ENCODE measurements at regions not wholly inside any gene's neighbourhood (a gene's known extent, or its start where the extent isn't known, plus 50 kb on each side); places are given as distances from the start of the nearest gene placed in this dataset.

DNA sequence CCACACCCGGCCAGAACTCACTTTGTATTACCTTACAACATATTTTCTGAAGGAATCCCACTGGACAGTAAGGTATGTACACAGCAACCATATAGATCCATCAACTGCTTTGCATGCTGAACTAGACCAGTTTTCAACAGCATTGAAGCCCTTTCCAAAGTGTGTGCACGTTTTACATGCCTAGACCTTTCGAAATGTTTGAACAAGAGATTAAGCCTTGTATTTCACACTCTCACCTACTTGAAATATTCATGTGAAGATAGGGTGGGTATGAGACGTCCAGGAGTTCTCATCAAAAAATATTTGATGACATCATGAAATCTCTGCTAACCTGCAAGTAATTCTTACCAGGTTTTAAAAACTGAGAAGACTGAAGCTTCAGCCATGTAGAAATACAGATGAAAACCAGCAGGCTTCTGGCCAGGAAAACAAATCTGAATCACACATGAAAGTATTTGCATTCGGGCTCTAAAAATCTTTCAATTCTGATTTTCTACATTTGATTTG is 387.0 kb upstream of the PSMD7 start:
- no peak overlapping the region for H2AFZ ChIP-seq (replicated peaks; ENCODE audit: low read length, poor library complexity)
- H2BK20ac ChIP-seq (ENCODE audit: low read depth, low read length) = no peak overlapping the region
- ChIA-PET CTCF (no interaction called here), POLR2A (ENCODE audit: unreplicated experiment) (no interaction called here)
- no peak overlapping the region for H3K27ac ChIP-seq (ENCODE audit: insufficient read depth, low read length)
- H3K4me1 ChIP-seq (ENCODE audit: control insufficient read depth, insufficient read depth, low read length) = no peaks in the 10 kb centered on the region
- no peaks in the 10 kb centered on the region for H4K20me1 ChIP-seq (ENCODE audit: insufficient read depth, low read length)
- no peak overlapping the region for H2BK5ac ChIP-seq (ENCODE audit: low read depth, low read length, poor library complexity, severe bottlenecking)
- no peaks in the 10 kb centered on the region for H3K36me3 ChIP-seq (ENCODE audit: control insufficient read depth, insufficient read depth, low read length)
- no peaks in the 10 kb centered on the region for H3K9me1 ChIP-seq (ENCODE audit: insufficient read depth, low read length)
- no peak for TF ChIP-seq SMC3 (IDR thresholded peaks at IDR 0.05; ENCODE audit: low read depth, low read length)
- TF ChIP-seq ELK1 (IDR thresholded peaks at IDR 0.05; ENCODE audit: borderline replicate concordance, low read depth, low read length) = no peak
- no peak for TF ChIP-seq CEBPB (IDR thresholded peaks at IDR 0.05; ENCODE audit: low read depth, low read length)
- TF ChIP-seq RFX5 (IDR thresholded peaks at IDR 0.05; ENCODE audit: low read depth, low read length) = no peak
- no peak for TF ChIP-seq BHLHE40 (IDR thresholded peaks at IDR 0.05; ENCODE audit: low read depth, low read length)
- no peak for TF ChIP-seq MAFK (IDR thresholded peaks at IDR 0.05; ENCODE audit: low read depth, low read length)
- TF ChIP-seq FOS (IDR thresholded peaks at IDR 0.05; ENCODE audit: low read depth, low read length) = no peak
- TF ChIP-seq, protein P1, sequence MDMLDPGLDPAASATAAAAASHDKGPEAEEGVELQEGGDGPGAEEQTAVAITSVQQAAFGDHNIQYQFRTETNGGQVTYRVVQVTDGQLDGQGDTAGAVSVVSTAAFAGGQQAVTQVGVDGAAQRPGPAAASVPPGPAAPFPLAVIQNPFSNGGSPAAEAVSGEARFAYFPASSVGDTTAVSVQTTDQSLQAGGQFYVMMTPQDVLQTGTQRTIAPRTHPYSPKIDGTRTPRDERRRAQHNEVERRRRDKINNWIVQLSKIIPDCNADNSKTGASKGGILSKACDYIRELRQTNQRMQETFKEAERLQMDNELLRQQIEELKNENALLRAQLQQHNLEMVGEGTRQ (IDR thresholded peaks at IDR 0.05; ENCODE audit: low read depth, low read length) = no peak
- TF ChIP-seq RCOR1 (IDR thresholded peaks at IDR 0.05; ENCODE audit: insufficient replicate concordance, low read length) = no peak
- no peak for TF ChIP-seq MXI1 (IDR thresholded peaks at IDR 0.05; ENCODE audit: borderline replicate concordance, low read depth, low read length)
- TF ChIP-seq CTCF (conservative IDR thresholded peaks at IDR 0.05; ENCODE audit: low read depth, low read length) = no peak
- TF ChIP-seq MAZ (IDR thresholded peaks at IDR 0.05; ENCODE audit: borderline replicate concordance, low read depth, low read length) = no peak
- no peak for TF ChIP-seq RAD21 (IDR thresholded peaks at IDR 0.05; ENCODE audit: low read length)
- H4K91ac ChIP-seq (ENCODE audit: insufficient read depth, low read depth, low read length) = no peak overlapping the region
- WGBS, 2 experiments (ENCODE audit: extremely low coverage in 2 of 2, insufficient read length in 1 of 2) = 60% methylated on average over 1 of the region's 5 CpGs; no CpG with 5 or more reads in 1 of the 2 experiments
- no peak overlapping the region for H3K14ac ChIP-seq (replicated peaks; ENCODE audit: low read depth, low read length)
- no peak overlapping the region for H2AK9ac ChIP-seq (replicated peaks; ENCODE audit: low read depth, low read length, poor library complexity)
- H4K8ac ChIP-seq (ENCODE audit: low read depth in 2 of 2, low read length in 2 of 2) = no peak overlapping the region
- BruUV-seq (replicated peaks) = no TSS peak
- no peak overlapping the region for H2AK5ac ChIP-seq (ENCODE audit: low read depth, low read length)
- H3K18ac ChIP-seq (ENCODE audit: low read depth, low read length) = no peak overlapping the region
- ATAC-seq (ENCODE audit: low read depth) (no peak), DNase-seq (no peak)
- no peak overlapping the region for H3K4ac ChIP-seq (ENCODE audit: low read depth, low read length)
- no peak overlapping the region for H3K9ac ChIP-seq (ENCODE audit: low read depth, low read length)
- H3K27me3 ChIP-seq (ENCODE audit: control insufficient read depth, insufficient read depth, low read length) = no peaks in the 10 kb centered on the region
- H3K23ac ChIP-seq (ENCODE audit: low read depth, low read length) = no peak overlapping the region
- intact Hi-C loops (cut with micrococcal nuclease) = no loop called here
- no peak overlapping the region for H3K4me3 ChIP-seq (ENCODE audit: insufficient read depth, low read depth, low read length)
- in situ Hi-C loops (cut with MboI; ENCODE audit: low sequenced_read_pairs) = no loop called here
- no peak overlapping the region for H3K56ac ChIP-seq (ENCODE audit: extremely low read depth, insufficient read depth, low read length)
- no peak overlapping the region for H3K4me2 ChIP-seq (ENCODE audit: low read depth, low read length)
- dilution Hi-C loops (cut with HindIII; ENCODE audit: low sequenced_read_pairs, unreplicated experiment) = no loop called here
- H3K9me3 ChIP-seq (ENCODE audit: control insufficient read depth, insufficient read depth, low read length) = no peaks in the 10 kb centered on the region
- no peak overlapping the region for H4K5ac ChIP-seq (ENCODE audit: low read depth, low read length)
- no peak overlapping the region for H2BK120ac ChIP-seq (ENCODE audit: low read depth, low read length)
- H2BK15ac ChIP-seq (ENCODE audit: low read depth, low read length) = no peak overlapping the region
- H3K79me1 ChIP-seq (ENCODE audit: low read depth in 1 of 2, low read length in 2 of 2) = no peaks in the 10 kb centered on the region
